Caco-2 (cell line): ENCODE measurements at regions not wholly inside any gene's neighbourhood (a gene's known extent, or its start where the extent isn't known, plus 50 kb on each side); places are given as distances from the start of the nearest gene placed in this dataset.

Source experiments
- BruUV-seq: library from RNA; stranded (reverse); fragments of 400-500 nt; replicated peaks from 2 replicates; lab custom pipeline; 2021; lab: Mats Ljungman, UMichigan
- CTCF ChIA-PET: fragments of 300-600 bp; sonication (Branson Sonifier 250); formaldehyde crosslinking; loops from one replicate; lab custom pipeline; 2022; ENCODE audit warnings: antibody characterized with exemption; lab: Charles Lee
- POLR2A ChIA-PET: fragments of 300-600 bp; sonication (Branson Sonifier 250); formaldehyde crosslinking; loops from one replicate; lab custom pipeline; 2022; ENCODE audit warnings: antibody characterized with exemption; lab: Charles Lee
- DNase-seq, 2 experiments: peaks; one replicate each; pipeline versions ENCODE4 v3.0.0 to v3.0.0-alpha.2; 2020 to 2022
- H3K27me3 ChIP-seq: replicated peaks from 2 replicates; pipeline ENCODE4 v1.6.0; 2011; ENCODE audit warnings: low read length; ENCODE audit not compliant: control insufficient read depth, insufficient read depth
- H3K36me3 ChIP-seq: 2 replicates; pipeline ENCODE4 v1.5.1; 2011; ENCODE audit warnings: low read length; ENCODE audit not compliant: control insufficient read depth, insufficient read depth
- H3K4me1 ChIP-seq: fragments of 250-450 bp; sonication (Bioruptor Pico); 2 replicates; pipeline ENCODE4 v1.5.1; 2020; ENCODE audit warnings: mild to moderate bottlenecking
- H3K4me3 ChIP-seq: 2 replicates; pipeline ENCODE4 v1.5.1; 2011; ENCODE audit warnings: low read depth, mild to moderate bottlenecking, control low read depth, low read length
- H3K9me3 ChIP-seq: fragments of 250-450 bp; sonication (Bioruptor Pico); 2 replicates; pipeline ENCODE4 v1.5.1; 2020; ENCODE audit warnings: mild to moderate bottlenecking, moderate library complexity
- H3K27ac Mint-ChIP-seq: one replicate; pipeline ENCODE4 v1.8.0; 2022; ENCODE audit warnings: mixed read lengths; ENCODE audit not compliant: unreplicated experiment
- H3K27me3 Mint-ChIP-seq: one replicate; pipeline ENCODE4 v1.8.0; 2022; ENCODE audit warnings: mixed read lengths; ENCODE audit not compliant: insufficient read depth, unreplicated experiment
- H3K36me3 Mint-ChIP-seq: one replicate; pipeline ENCODE4 v1.8.0; 2022; ENCODE audit warnings: mild to moderate bottlenecking, mixed read lengths; ENCODE audit not compliant: insufficient read depth, unreplicated experiment
- H3K4me1 Mint-ChIP-seq: one replicate; pipeline ENCODE4 v1.8.0; 2022; ENCODE audit warnings: low read depth, mixed read lengths; ENCODE audit not compliant: unreplicated experiment
- H3K4me3 Mint-ChIP-seq: one replicate; pipeline ENCODE4 v1.8.0; 2022; ENCODE audit warnings: mild to moderate bottlenecking, moderate library complexity, mixed read lengths; ENCODE audit not compliant: unreplicated experiment
- H3K9me3 Mint-ChIP-seq: one replicate; pipeline ENCODE4 v1.8.0; 2022; ENCODE audit warnings: mixed read lengths; ENCODE audit not compliant: unreplicated experiment
- intact Hi-C: fragments of 100-400 bp; cut with micrococcal nuclease; formaldehyde crosslinking; loops from one replicate; pipeline ENCODE4 v1.10.0; 2022; ENCODE audit not compliant: unreplicated experiment
- TF ChIP-seq, protein P1 (sequence below), 2 experiments: fragments of 200-600 bp in 1 of 2; IDR thresholded peaks; 1 replicate in 1 of 2; 2 replicates in 1 of 2; pipeline versions ENCODE4 v1.5.1 to v1.8.0; 2011 to 2022; ENCODE audit warnings: antibody characterized with exemption in 1 of 2, control low read depth in 1 of 2, inconsistent platforms in 1 of 2, low read depth in 1 of 2, low read length in 1 of 2, mild to moderate bottlenecking in 1 of 2, moderate library complexity in 1 of 2; ENCODE audit not compliant: insufficient read depth in 1 of 2, severe bottlenecking in 1 of 2, unreplicated experiment in 1 of 2

- H3K9me3 ChIP-seq = no peaks in the 10 kb centered on the region
- no peaks in the 10 kb centered on the region for H3K4me1 ChIP-seq
- Mint-ChIP-seq H3K9me3 (no peaks in the 10 kb centered on the region), H3K27me3 (no peaks in the 10 kb centered on the region), H3K36me3 (no peaks in the 10 kb centered on the region), H3K4me1 (no peaks in the 10 kb centered on the region), H3K4me3 (no peak overlapping the region), H3K27ac (no peak overlapping the region)
- no peaks in the 10 kb centered on the region for H3K27me3 ChIP-seq
- H3K36me3 ChIP-seq = no peaks in the 10 kb centered on the region
- H3K4me3 ChIP-seq = no peak overlapping the region
- POLR2A ChIA-PET = no interaction called here
- TF ChIP-seq, protein P1, sequence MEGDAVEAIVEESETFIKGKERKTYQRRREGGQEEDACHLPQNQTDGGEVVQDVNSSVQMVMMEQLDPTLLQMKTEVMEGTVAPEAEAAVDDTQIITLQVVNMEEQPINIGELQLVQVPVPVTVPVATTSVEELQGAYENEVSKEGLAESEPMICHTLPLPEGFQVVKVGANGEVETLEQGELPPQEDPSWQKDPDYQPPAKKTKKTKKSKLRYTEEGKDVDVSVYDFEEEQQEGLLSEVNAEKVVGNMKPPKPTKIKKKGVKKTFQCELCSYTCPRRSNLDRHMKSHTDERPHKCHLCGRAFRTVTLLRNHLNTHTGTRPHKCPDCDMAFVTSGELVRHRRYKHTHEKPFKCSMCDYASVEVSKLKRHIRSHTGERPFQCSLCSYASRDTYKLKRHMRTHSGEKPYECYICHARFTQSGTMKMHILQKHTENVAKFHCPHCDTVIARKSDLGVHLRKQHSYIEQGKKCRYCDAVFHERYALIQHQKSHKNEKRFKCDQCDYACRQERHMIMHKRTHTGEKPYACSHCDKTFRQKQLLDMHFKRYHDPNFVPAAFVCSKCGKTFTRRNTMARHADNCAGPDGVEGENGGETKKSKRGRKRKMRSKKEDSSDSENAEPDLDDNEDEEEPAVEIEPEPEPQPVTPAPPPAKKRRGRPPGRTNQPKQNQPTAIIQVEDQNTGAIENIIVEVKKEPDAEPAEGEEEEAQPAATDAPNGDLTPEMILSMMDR (IDR thresholded peaks at IDR 0.05; ENCODE audit: insufficient read depth in 1 of 2, low read depth in 1 of 2, low read length in 1 of 2, severe bottlenecking in 1 of 2, unreplicated experiment in 1 of 2) = no peak
- CTCF ChIA-PET = no interaction called here
- intact Hi-C loops = no loop called here
- no peak for DNase-seq
- no TSS peak for BruUV-seq
Measured at GRCh38 chr1:219371471-219371870, 197.8 kb downstream of the LYPLAL1 start.

GRCh38 chr1:219367496-219367895 is 193.8 kb downstream of the LYPLAL1 start:
- Mint-ChIP-seq H3K36me3 (no peaks in the 10 kb centered on the region), H3K4me3 (no peak overlapping the region), H3K27me3 (no peaks in the 10 kb centered on the region), H3K4me1 (no peaks in the 10 kb centered on the region), H3K9me3 (no peaks in the 10 kb centered on the region), H3K27ac (no peak overlapping the region)
- TF ChIP-seq, protein P1 (IDR thresholded peaks at IDR 0.05; ENCODE audit: insufficient read depth in 1 of 2, low read depth in 1 of 2, low read length in 1 of 2, severe bottlenecking in 1 of 2, unreplicated experiment in 1 of 2) = no peak
- no peak for DNase-seq
- H3K36me3 ChIP-seq = no peaks in the 10 kb centered on the region
- no TSS peak for BruUV-seq
- no peaks in the 10 kb centered on the region for H3K27me3 ChIP-seq
- POLR2A ChIA-PET = no interaction called here
- intact Hi-C loops = no loop called here
- H3K4me3 ChIP-seq = no peak overlapping the region
- CTCF ChIA-PET = no interaction called here
- H3K4me1 ChIP-seq = no peaks in the 10 kb centered on the region
- H3K9me3 ChIP-seq = no peaks in the 10 kb centered on the region

- no peaks in the 10 kb centered on the region for H3K27me3 ChIP-seq
- intact Hi-C loops = no loop called here
- no peak overlapping the region for H3K27ac Mint-ChIP-seq
- CTCF ChIA-PET = no interaction called here
- no peaks in the 10 kb centered on the region for H3K4me1 ChIP-seq
- no peaks in the 10 kb centered on the region for H3K36me3 ChIP-seq
- H3K36me3 Mint-ChIP-seq = no peaks in the 10 kb centered on the region
- no peaks in the 10 kb centered on the region for H3K4me1 Mint-ChIP-seq
- POLR2A ChIA-PET = no interaction called here
- no peaks in the 10 kb centered on the region for H3K27me3 Mint-ChIP-seq
- BruUV-seq = no TSS peak
- no peak overlapping the region for H3K4me3 ChIP-seq
- DNase-seq = no peak
- H3K9me3 Mint-ChIP-seq = no peaks in the 10 kb centered on the region
- no peak overlapping the region for H3K4me3 Mint-ChIP-seq
- no peaks in the 10 kb centered on the region for H3K9me3 ChIP-seq
- TF ChIP-seq, protein P1 (IDR thresholded peaks at IDR 0.05; ENCODE audit: insufficient read depth in 1 of 2, low read depth in 1 of 2, low read length in 1 of 2, severe bottlenecking in 1 of 2, unreplicated experiment in 1 of 2) = no peak
Measured at GRCh38 chr1:219365451-219365850, 191.8 kb downstream of the LYPLAL1 start.
